GM12801 (cell line): ENCODE measurements at regions not wholly inside any gene's neighbourhood (a gene's known extent, or its start where the extent isn't known, plus 50 kb on each side); places are given as distances from the start of the nearest gene placed in this dataset.

Experiments
- CTCF ChIP-seq: IDR thresholded peaks from one replicate; pipeline ENCODE4 v1.5.1; 2011; ENCODE audit warnings: control low read depth; ENCODE audit not compliant: insufficient read length; ENCODE audit errors: extremely low read depth

GRCh38 chr1:181314959-181315358, 168.4 kb upstream of the CACNA1E start:
- no peak for TF ChIP-seq CTCF

GRCh38 chr1:181317261-181317930, 165.9 kb upstream of the CACNA1E start:
- no peak for TF ChIP-seq CTCF

- TF ChIP-seq CTCF = no peak
These were observed 165.1 kb upstream of the CACNA1E start for GRCh38 chr1:181318022-181318857.

- no peak for TF ChIP-seq CTCF
These were observed 164.5 kb upstream of the CACNA1E start for GRCh38 chr1:181318858-181319235.

GRCh38 chr1:181319907-181320306, 163.4 kb upstream of the CACNA1E start:
- no peak for TF ChIP-seq CTCF

- TF ChIP-seq CTCF = no peak
These were observed 158.3 kb upstream of the CACNA1E start for GRCh38 chr1:181324797-181325616.

- no peak for TF ChIP-seq CTCF
These were observed 157.0 kb upstream of the CACNA1E start for GRCh38 chr1:181326348-181326747.
